ENCODE measurements at regions not wholly inside any gene's neighbourhood (a gene's known extent, or its start where the extent isn't known, plus 50 kb on each side); places are given as distances from the start of the nearest gene placed in this dataset.

DNA sequence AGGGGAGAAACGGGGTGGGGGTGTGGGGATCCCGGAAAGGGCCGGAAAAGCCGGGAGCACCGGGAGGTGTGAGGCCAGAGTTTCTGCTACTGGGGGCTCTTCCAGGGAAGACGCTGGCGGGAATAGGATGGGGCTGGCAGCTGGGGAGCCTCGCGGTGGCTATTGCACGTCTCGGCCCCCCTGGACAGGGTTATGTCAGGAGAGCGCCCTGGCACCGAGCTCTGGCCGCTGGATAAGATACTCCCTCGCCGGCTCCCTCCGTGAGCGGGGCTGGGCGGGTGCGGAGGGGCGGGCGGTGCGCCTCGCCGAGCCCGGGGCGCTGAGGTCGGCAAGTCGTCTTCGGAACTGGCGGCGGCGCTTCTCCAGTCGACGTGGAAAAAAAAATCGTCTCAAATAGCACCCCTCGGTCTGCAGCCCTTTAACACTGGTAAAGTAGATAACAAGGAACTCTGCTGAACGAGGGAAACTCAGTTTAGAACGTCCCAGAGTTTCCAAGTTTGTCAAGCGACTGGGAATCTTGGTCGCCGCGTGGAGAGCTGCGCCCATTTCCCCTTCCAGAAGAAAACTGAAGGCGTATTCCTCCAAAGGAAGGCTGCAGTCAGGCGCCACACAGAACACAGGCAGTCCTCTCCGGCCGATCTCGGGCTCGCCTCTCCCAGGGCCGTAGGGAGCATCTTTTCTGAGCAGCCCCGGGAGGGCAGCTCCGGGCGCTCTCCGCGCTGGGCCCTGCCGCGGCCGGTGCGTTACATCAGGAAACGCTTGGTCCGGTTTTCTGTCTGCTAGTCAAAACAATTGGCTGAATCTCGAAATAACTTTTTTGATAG lies 115.1 kb downstream of the KCNRG start:
- TF ChIP-seq, protein P1, sequence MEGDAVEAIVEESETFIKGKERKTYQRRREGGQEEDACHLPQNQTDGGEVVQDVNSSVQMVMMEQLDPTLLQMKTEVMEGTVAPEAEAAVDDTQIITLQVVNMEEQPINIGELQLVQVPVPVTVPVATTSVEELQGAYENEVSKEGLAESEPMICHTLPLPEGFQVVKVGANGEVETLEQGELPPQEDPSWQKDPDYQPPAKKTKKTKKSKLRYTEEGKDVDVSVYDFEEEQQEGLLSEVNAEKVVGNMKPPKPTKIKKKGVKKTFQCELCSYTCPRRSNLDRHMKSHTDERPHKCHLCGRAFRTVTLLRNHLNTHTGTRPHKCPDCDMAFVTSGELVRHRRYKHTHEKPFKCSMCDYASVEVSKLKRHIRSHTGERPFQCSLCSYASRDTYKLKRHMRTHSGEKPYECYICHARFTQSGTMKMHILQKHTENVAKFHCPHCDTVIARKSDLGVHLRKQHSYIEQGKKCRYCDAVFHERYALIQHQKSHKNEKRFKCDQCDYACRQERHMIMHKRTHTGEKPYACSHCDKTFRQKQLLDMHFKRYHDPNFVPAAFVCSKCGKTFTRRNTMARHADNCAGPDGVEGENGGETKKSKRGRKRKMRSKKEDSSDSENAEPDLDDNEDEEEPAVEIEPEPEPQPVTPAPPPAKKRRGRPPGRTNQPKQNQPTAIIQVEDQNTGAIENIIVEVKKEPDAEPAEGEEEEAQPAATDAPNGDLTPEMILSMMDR (IDR thresholded peaks at IDR 0.05) = no peak
- no peak for TF ChIP-seq POLR2A (IDR thresholded peaks at IDR 0.05)

Data from heart left ventricle (tissue), 13 donors.